Hypothalamus (tissue), 51 donors: ENCODE measurements at regions not wholly inside any gene's neighbourhood (a gene's known extent, or its start where the extent isn't known, plus 50 kb on each side); places are given as distances from the start of the nearest gene placed in this dataset.

ENCODE experiments used
- DNase-seq, 51 donors: peaks; one replicate each; lab custom pipeline; 2025; lab: John Stamatoyannopoulos, UW

DNA sequence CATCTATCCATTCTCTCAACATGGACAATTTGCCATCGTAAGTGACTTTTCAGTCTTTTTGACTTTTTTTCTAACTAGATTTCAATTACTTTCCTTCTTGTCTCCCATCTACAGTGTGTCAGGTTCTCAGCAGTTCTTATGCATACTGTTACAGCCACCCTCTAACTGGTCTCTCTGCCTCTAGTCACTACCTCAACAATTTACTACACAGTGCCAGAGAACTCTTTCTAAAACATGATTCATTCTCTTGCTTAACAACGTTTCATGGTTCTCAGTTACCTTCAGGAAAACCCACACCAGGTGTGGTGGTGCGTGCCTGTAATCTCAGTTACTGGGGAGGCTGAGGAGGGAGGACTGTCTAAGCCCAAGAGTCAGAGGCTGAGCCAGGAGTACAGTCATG lies 95.4 kb downstream of the DIPK2A start:
- no peak for DNase-seq

DNA sequence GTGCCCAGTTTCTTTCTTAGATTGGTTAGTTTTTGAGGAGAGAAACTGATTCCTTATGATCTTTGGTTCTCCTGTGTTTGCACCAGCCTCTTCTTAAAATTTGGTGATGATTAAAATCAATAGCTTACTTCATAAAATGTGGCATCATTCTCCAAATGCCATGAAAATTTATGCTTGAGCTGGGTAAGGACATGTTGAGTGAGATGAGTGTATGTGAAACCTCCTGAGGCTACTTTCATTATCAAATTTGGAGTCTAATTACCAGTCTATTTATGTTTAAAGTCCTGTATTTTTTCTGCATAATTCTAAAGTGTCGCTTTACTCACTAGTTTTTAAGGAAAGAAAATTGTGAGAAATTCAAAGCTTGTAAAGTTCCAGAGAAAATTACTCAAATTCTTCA lies 102.1 kb downstream of the DIPK2A start:
- DNase-seq, result no peak

DNA sequence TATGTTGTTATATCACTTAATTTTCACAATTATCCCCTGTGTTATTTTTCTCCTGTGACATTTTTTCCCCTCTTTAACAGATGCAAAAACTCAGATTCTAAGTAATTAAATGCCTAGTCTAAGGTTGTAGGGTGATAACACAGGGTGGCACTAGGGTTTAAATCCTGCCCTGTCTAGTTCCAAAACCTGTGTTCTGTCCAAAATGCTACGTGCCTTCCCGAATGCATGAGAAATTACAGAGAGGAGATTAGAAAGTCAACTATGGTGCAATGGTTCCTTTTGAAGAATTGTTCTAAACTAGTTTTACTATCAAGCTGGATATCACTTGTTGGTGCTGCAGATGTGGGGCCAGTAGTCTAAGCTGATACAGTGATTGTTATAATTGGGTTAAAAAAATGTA lies 108.0 kb downstream of the DIPK2A start:
- no peak for DNase-seq

DNA sequence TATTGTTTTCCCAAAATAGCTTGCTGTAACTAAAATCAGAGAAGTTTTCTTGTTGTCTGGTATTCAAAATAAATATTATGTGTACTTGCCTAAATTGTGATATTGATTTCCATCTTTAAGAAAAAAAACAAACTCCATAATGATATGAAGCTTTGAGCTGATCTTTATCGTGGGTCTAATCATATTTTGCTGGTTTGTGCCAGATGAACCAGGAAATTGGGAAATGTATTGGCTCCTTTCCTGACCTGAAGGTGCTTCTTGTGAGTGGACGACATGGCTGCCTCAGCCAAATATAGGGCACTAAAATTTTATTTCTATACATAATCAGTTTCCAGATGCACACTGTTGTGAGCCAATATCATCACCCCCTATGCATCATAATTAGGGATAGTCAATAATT lies 113.3 kb downstream of the DIPK2A start:
- DNase-seq, result no peak

DNA sequence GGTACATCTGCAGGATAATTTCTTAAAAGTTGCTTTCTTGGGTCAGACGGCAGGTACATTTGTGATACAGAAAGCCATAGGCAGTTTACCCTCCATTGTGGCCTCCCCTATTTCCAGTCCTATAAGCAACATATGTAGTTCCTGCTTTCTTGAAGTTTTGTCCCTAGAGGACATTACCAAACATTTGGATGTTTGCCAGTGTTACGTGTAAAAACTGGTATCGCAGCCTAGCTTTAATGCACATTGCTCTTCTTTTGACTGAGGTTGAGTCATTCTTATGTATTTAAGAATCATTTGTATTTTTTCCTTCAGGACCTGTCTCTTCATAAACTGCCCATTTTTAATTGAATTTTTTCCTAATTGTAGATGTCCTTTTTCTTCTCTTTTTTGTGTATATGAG lies 114.3 kb downstream of the DIPK2A start:
- no peak for DNase-seq

DNA sequence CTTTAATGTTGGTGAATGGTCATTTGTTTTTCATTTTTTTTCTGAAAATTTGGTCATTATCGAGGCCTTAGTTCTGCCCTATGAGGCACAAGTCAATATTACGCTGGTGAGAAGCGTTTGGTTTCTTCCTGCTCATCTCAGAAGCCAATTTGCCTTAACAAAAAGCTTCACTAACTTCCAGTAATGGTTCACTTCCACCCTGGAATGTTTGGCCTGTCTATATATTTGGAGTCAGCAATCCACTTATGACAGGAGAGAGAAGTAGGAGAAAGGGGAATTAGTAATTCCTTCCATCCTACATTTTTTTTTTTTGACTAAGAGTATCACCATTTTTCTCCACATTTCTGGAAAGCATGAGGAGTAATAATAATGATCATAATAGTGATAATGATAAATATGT lies 124.4 kb downstream of the DIPK2A start:
- no peak for DNase-seq

DNA sequence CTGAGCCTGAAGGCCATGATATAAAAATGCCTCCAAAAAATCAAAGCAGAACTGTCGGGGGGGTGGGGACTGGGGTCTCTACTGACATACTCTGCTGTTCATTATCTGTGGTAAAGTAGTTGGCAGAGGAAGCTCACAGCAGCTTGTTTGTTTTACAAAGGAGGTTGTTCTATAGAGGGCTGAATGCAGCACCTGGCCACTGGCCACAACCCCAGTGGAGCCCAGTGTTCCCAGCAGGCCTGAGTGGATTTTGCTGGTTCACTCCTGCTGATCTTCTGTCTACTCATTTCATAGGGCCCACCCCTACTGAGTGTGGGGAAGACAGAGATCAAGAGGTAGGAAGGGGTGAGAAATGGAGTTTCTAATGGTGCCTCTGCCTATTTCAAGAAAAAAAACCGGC lies 125.5 kb downstream of the DIPK2A start:
- DNase-seq, result no peak

DNA sequence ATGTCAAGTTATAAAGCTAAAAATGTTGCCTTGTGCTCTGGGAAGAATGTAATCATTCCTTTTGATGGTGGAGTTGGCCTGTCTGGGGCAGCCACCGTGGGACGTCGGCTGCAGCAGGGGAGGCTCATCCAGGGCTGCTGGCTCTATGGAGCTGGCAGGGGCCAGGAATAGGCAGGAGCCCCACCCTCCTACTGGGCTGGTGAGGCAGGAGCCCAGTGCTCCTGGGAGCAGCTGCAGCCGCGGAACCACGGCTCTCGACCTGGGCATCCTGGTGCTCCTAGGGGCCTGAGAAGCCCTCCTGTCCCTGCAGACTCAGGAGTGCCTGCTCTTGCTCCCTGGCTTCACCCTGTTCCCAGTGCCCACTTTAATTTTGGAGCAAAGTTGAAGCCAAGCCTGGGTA lies 127.1 kb downstream of the DIPK2A start:
- DNase-seq, result no peak

DNA sequence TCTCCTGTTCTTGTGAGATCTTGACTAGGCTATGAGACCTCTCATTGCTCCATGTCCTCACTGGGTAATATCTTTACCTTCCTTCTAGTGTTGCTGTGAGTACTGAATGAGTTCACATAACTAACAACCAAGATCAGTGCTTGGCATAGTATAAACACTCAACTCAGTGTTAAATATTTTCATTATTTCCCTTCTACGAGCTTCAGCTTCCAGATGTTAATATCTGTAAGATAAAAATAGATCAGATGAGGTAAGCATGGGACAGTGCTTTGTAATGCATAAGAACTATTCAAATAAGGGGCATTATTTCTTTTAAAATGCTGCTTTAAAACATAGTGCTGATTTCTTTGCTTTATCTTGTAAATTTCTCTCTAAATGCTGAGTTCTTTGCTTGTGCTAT lies 130.8 kb downstream of the DIPK2A start:
- DNase-seq, result no peak

DNA sequence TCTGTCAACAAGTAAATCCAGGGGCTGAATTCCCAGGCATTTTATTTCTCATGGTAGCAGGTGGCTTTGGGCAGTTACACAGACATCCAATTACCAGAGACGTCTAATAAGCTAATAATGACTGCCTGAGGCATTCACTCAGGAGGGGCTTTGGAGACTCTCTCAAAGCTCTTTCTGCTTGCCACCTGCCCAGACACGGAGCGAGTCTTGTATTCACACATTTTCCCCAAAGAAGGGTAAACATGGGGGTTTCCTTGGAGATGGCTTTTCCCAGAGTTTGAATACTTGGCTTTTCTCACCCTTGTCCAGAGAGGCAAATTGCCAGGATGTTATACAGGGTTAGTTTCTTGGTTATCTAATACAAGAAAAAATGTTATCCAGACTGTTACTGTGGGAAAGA lies 132.6 kb downstream of the DIPK2A start:
- peak in 11 of 51 donors; percentile 5 to 28 (median 18) for DNase-seq

DNA sequence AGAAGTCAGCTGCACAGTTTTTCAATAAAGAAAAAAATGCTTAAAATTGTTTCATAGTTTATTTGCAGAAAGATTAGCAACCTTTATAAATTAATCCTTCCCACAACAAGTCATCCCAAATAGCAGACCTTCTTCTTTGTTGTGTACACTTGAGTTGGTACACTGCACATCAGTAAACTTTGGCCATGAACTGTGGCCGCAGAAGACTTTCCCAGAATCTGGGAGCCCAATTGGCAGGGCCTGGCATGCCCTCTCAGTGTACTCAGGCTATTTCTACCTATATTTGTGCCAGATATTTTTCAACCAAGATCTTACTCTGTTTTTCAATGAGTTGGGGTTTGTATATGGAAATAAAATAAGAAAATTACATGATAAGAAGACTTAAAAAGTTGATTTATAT lies 133.1 kb downstream of the DIPK2A start:
- DNase-seq, result peak in 1 of 51 donors; percentile 15

DNA sequence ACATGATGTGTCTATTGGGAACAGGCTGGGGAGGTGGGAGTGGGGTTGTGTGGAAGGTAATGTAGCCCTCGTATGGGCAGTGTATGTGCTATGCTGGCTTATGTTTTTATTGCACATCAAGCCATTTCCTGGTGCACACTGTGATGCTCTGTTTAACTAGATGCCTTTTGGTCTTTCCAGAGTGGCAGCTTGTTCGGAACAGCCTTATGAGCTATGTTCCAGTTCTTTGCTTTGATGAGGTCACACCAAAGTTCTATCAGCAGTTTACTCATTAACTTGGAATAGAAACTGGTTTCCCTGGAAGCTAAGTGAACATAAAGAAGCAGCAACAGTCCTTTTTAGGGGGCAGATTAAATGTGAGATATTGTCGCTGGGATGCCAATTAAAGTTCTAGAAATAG lies 133.9 kb downstream of the DIPK2A start:
- no peak for DNase-seq

DNA sequence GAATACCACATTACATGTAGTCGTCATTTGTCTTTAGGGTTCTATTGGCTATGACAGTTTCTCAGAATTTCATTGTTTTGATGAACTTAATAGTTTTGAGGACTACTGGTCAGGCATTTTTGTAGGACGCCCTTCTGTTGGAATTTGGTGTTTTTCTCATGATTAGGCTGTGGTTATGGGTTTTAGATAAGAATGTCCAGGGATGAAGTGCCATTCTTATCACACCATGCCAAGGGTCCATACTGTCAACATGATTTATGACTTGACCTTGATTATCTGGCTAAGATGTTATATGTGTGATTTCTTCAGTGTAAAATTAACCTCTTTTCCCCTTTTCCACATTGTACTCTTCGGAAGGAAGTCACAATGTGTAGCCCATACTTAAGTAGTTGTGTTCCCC lies 135.3 kb downstream of the DIPK2A start:
- no peak for DNase-seq

DNA sequence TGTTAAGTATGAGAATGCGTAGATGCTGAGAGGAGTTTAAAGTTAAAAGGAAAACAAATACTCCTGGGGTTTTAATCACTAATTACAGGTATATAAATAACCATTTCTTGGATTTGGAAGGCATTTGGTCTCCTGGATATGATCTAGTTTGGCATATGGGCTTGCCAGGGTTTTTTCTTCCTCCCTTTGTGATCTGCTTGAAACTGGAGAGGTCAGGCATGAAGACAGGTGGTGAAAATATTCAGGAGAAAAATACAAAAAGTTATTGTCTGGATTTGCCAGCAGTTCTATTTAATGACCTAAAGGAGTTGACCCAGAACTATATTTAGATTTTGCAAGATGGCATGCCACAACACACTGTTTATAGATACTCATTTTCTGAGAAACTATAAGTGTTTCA lies 136.3 kb downstream of the DIPK2A start:
- DNase-seq, result no peak

DNA sequence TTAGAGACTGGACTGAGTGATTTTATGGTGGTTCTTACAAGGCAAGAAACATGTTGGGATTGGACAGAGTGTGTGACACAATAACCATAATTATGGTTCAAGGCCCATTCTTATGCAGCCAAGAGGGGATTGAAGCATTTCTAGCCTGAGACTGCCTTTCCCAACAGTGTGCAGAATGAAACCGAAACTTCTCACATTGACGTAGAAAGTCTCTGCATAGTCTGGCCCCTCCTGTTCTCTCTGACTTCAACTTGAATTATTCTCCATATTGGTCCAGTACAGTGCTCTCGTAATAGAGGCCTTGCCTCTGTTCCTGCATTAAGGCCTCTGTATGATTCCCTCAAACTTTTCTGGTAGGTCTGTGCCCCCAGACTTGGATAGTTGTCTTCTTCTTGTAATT lies 138.3 kb downstream of the DIPK2A start:
- DNase-seq, result no peak

DNA sequence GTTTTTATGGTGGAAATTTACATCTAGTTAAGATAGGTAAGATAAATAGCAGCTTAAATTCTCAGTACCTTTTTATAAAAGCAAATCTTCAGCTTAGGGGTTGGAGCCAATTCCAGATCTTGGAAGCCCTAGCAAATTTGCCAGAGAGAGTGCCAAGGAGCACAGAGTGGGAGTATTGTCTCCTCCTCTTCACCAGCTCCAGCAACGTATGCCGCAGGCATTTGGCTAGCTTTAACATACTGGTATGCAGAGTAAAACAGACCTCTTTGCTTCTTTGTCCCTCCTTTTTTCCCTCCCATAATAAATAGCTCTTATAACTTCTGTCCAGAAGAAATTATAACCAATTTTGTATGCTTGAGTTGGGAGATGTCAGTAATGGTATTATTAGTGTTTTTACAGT lies 140.4 kb downstream of the DIPK2A start:
- DNase-seq, result peak in 3 of 51 donors; percentile 6 to 26 (median 9)

DNA sequence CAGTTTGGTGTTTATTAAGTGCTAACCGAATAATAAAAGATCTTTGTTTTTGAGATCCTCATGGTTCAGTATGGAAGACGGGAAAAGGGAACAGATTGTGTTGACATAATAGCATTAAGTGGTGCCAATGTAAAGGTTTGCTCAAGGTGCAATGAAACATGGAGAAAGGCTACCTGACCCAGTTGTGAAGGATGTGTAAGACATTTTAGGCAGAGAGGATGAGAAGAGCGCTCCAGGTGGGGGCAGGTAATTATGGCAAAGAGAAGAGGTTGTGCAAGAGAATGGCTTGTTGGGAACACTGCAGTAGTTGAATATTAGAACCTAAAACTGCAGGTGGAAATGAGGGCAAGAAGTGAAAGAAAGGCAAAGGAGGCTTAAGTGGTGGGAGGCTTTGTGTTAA lies 140.8 kb downstream of the DIPK2A start:
- DNase-seq, result no peak

DNA sequence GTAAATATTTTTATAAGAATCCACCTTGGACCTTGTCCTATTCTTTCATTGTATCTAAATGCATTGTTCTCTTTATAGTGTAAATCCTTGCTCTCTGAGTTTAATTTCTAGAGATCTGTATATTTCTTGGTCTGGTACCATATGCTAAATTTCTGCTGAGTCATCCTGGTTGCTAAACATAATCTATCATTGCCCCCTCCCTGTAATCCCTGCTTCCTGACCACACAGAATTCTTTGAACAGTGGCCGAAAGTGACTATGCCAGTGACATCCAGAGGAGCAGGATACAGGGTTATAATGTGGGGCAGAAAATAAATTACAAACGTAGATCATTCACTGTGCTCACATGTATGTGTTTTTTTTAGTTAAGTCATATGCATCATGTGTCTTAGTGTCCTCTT lies 143.1 kb downstream of the DIPK2A start:
- no peak for DNase-seq

DNA sequence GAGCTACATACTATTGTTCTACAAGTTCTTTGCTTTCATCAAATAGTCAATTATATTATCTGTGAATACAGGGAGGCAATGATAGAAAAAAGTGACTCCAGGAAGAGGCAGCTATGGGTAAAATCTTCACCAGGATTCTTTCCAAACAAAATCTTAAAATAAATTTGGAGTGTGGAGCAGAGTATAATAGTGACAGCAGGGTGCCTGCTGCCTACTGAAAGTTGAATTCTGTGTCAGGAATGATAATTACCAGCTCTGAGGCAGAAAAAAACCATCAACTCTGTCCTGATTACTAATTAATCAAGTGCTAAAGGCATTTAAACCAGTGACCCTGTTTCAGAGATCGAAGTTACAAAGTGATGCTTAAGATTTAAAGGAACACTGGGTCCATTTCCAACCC lies 148.0 kb downstream of the DIPK2A start:
- DNase-seq, result peak in 1 of 51 donors; percentile 75

DNA sequence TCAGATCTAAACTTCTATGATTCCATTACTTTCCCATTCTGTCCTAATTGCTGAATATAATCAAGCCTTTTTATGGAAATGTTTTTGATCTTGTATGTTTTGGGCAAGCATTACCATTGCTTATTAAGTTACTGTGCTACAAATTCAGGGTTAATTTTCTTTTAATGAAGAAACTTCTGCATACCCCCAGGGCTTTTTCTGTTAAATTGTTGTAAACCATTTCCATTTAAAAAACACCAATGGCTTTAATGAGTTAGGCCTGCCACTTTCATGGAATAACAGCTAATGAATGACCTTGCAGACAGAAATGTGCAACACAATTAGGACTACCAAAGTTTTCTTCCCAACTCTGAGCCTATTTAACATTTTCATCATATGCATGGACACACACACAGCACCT lies 150.0 kb downstream of the DIPK2A start:
- no peak for DNase-seq

DNA sequence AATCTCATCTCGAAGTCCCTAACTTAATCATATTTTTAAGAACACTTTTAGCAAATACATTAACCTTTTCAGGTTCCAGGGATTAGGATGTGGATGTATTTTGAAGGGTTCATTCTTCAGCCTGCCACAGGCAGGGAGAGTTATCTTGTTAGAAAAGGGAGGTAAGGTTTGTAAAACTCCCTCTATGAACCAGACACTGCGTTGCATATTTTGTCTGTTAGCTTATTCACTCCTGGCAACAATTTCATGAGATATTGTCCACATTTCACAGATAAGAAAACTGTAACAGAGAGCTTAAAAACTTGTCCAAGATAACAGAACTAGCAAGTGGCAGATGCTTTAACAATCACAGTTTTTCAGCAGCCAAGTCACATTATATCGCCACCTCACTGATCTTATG lies 155.4 kb downstream of the DIPK2A start:
- DNase-seq, result no peak

DNA sequence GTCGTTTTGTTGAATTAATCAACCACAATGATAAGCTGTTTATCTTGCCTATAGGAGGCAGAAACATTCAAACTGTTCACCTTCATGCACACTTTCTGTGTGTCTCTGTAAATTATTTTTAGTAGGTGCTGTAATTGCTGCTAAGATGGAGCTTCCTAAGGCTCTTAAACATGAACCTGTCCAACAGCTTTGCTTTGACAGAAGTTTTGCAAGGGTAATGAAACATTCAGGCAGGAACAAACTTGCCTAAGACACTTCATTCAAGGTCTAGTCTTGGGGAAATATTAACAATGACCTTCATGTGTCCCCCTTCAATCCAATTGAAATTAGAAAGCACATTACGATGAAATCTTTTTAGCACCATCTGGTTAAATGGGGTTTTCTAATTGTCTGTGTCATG lies 156.1 kb downstream of the DIPK2A start:
- no peak for DNase-seq

DNA sequence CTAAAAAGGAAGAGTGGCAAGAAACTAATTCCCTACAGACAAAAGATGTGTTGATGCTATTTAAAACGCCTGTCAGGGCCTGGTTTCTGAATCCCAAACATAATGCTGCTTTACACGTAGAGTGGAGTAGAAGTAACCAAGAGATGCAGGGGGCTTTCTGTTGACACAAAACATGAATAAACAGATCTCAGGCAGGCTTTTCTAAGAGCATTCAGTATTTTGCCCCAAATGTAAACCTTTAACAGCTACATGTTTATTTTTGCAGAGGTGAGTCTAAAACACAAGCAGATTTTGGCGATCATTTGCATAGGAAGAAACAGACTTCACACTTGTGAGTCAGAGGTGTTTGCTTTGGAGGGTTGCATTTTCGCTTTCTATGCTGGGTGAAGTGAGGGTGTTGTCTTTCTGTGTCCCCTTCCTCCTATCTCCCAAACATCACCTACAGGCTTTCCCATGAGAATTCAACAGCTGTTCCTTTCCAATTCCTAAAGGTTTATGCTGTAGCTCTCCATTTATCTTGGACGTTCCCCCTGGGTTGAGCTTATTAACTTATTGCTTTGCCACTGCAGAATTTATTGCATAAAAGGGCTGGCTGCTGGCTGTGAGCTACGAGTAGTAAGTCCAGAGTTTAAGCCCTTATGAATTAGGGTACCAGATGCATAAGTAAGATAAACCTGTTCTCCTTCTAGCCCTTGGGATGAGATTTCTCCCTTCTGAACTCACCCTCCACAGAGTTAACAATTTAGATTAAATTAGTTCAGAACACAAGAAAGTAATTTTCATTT lies 156.7 kb downstream of the DIPK2A start:
- DNase-seq, result peak in 2 of 51 donors; percentile 21 to 23
